Inflammatory macrophage treated with lipopolysaccharide for 1 hour (primary cell): ENCODE measurements at regions not wholly inside any gene's neighbourhood (a gene's known extent, or its start where the extent isn't known, plus 50 kb on each side); places are given as distances from the start of the nearest gene placed in this dataset.
"Not testable (repeated sequence)": the region's sequence is repeated elsewhere in the genome, so short reads cannot be mapped to it uniquely, and the experiment has no call there.

ENCODE experiments used
- DNase-seq, 2 donors: peaks; one replicate each; pipeline ENCODE4 v3.0.0-alpha.2; 2020 to 2022

DNA sequence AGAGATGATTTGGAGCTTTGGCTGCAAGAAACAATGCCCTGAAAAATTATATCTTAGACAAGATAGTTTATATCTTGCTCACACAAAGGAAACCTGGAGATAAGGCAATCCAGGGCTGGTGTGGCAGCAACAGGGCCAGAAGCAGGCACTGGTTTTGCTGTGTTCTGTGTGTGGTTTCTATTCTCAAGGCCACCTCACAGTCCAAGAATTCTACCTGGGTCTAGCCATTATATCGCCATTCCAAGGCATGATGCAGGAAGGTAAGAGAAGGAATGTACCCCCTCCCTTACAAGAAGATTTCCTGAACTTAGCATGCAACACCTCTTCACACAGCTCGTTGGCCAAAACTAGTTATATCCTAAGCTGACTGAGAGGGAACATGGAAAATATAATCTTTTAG is 74.5 kb upstream of the MEGF10 start:
- no peak for DNase-seq

DNA sequence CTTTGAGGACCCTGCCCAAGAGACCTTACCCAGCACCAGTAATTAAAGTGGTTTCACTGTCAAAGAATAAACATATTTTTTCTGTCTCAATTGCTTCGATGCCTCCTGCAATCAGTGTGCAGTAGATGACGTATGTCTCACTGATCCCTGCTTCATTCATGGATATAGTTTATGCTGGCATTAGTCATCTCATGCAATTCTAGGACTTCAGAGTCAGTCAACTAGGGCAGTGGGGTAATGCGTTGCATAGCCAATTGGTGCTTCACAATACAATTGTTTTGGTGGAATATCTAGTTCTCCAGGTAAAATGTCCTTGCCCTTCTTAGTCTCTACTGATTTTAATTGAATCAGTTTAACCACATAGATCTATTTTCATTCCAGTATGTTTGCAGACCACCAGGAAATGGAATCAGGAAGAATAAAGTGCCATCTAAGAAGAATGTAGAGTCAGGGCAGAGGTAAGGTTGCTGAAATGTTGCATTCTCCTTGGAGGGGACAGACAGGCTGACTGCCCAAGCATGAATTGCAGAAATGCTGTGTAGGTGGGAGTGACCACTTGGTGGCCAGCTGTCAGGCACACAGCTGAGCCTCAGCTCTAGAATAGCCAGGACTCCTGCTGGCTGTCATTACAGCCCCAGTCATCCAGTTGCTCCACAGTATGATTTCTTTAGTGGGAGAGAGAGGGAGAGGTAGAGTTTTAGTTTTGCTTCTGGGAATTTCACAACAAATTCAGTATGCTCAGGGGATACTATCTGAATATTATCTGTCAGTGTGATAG is 73.5 kb upstream of the MEGF10 start:
- DNase-seq: no peak

DNA sequence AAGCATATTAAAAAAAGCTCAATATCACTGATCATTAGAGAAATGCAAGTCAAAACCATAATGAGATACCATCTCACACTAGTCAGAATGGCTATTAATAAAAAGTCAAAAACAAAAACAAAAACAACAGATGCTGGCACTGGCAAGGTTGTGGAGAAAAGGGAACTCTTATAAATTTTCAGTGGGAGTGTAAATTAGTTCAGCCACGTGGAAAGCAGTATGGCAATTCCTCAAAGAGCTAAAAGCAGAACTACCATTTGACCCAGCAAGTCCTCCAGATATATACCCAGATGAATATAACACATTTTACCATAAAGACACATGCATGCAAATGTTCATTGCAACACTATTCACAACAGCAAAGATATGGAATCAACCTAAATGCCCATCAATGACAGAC is 68.7 kb upstream of the MEGF10 start:
- DNase-seq: peak; percentile 40 to 57

DNA sequence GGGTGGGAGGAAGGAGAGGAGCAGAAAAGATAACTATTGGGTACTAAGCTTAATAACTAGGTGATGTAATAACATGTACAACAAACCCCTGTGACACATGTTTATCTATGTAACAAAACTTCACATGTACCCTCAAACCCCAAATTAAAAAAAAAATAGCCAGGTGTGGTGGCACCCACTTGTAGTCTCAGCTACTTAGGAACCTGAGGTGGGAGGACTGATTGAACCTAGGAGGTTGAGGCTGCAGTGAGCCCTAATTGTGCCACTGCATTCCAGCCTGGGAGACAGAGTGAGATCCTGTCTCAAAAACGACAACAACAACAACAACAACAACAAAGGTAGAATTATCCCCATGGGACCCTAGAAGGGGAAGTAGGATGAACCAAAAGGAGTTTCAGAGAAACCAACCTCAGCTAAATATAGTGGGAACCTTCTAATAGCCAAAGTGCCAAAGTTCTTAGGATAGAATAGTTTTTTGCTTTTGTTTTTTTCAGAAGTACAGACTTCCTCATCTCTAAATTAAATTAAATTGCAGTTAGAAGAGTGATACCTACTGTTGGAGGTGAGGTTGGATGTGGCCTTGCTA is 67.9 kb upstream of the MEGF10 start:
- not testable (repeated sequence) for DNase-seq

DNA sequence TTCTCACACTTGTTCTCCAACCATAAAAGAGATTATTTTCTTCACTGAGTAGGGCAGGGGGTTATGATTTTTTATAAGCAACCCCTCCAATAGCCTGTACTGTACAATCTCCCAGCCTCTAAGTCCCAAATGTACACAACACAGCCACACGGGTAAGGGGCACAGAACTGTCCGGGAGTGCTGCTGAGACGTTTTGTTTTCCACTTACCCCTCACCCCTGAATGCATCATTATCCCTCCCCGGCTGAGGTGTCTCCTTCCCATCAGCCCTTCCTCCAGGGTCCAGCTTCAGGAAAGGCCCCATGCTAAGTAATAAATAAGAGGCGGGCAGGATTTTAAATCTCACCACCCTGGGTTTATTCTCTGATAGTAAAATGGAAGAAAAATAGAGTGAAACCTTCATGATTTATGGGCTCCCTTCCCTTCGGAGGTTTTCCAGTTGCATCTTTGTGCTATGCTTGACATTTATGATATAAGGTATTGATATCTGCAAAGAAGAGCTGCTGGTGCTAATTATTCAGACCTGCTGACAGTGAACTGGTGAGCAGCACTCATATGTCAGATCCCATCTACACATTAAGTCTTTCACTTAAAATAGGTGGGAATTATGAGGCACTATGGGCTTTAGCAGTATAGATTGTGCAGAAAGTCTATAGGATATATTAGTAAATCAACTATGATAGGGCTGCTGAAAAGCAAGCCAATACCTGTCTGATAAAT is 67.2 kb upstream of the MEGF10 start:
- no peak for DNase-seq

DNA sequence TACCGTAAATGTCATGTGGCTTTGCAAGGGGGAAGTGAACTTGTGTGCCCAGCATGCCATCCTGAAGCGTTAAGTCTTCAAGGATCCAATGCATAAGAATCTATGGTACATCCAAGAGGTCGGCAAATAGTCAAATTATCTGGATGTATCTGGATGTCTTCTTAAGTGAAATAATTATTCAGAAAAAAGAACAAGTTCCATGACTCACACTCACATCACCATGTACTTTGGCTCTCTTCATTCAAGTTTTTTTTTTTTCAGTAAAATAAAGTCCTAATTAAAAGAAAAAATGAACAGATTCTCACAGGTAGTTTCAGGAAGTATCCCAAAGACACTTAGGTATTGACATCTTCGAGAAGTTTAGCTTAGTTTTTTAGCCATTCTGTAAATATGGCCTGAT is 62.7 kb upstream of the MEGF10 start:
- no peak for DNase-seq

DNA sequence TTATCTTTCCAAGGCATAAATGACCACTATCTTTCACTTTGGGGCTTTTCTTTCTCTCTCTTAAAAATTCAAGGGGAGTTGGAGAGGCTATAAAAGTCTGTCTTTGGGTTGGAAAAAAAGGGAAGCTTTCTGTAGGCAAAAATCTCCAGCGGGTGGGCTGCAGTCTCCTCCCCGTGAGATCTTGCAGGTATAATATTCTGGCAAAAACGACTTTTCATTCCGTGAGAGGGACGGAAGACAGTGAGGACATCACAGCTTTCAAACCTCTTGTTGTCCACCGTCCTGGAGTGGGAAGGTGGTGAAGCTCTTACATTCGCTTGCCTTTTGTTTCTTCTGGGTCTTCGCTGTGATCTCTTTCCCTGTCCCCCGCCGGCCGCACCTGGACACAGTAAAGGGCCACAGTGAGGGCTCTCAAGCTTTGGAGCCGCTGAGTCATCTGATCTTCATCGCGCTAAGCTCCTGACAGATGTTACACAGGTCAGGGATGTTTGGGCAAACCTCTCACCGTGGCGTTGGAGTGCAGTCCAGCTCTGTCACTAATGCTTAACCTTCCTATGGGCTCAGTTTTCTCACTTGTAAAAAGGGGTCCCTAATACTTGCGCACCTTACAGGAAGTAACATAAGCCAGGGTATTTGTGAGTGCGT is 61.9 kb upstream of the MEGF10 start:
- DNase-seq: no peak

DNA sequence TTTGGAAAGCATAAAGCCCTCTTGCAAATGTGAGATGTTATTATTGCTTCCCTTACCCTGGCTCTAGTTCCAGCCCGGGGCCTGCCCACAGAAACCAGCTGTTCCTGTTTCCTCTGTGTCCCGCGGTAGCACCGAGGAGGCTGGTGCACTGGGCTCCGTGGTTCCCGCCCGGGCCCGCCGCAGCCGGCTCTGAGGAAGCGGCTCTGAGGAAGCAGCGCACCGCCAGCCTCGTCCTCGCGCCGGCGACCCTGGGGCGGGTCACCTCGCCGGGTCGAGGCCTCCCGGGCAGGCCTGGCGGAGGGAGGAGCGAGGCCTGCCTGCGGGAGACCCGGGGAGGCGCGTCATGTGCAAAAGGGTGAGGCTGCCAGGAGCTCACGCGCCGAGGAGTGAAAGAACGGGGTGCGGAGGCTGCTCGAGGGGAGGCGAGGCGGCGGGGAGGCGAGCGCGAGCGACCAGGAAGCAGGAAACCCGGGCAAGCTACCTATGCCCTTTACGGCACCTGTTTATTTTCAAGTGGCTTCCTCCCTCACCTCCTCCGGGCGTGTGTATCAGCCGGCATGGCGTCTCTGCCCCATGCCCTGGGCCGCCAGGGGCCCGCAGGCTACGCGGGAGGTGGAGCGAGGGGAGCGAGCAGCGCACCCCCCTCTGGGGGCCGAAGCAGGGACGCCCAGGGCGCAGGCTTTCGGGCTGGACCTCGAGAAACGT is 61.3 kb upstream of the MEGF10 start:
- DNase-seq: peak; percentile 74 to 76

DNA sequence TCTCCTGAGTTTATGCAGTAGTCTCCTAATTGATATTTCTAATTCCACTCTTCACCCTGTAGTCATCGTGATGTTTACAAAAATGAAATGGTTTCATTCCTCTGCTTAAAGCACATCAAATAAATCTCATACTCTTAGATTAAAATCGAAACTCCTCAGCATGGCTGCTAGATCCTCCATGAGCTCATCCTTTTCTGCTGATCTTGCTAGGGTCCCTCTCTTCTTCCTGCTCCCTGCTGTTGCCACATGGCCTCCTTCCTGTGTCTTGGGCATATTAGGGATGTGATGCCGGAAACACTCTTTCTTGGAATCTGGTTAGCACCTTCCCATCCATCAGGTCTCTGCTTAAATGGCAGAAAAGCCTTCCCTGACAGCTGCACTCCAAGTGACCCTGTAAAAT is 59.5 kb upstream of the MEGF10 start:
- no peak for DNase-seq

DNA sequence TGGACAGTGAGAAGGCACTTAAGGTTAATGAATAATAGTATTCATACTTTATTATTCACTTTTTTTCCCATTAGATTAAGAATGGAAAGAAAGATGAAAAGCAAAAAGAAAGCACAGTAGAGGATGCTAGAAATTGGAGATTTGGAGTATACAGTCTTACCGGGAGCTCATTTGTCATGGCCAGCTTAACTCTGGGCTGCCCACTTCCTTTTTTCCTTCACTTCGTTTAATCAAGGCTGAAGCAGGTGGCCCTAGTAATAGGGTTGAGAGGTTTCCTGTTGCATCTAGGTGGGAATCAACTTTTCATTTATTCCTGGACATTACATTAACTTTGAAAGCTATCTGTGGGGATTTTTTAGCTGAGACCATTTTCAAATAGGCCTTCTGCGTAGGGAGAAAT is 57.0 kb upstream of the MEGF10 start:
- DNase-seq: no peak

DNA sequence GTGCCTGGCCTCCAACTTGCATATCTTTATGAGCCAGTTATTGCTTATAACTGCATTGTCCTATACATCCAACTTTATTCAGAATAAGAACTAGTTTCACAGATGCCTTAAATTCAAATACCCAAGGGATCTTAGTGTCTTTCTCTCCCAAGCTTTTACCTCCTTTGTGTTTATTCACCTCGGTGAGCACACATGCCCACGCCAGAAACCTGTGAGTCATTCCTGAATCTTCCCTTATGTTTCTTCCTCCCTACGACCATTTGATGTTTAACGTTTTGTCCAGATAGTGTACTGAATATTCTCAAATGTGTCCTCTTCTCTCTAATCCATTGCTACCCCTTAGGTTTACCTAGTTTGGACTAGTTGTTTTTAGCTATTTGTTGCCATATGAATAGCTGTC is 55.5 kb upstream of the MEGF10 start:
- DNase-seq: no peak

DNA sequence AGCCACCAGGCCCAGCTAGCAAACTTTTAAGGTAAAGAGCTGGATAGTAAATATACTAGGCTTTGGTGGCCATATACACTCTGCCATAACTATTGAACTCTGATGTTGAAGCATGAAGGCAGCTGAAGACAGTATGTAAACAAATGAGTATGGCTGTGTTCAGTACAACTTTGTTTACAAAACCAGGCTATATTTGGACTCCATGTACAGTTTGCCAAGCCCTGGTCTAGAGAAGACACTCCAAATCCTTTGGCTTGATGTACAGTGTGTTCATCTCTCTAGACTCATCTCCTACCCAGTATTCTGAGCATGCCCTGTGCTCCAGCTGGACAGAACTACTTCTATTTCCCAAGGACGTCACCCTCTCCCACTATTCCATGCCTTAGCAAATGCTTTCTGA is 54.3 kb upstream of the MEGF10 start:
- no peak for DNase-seq
